ENCODE measurements at regions not wholly inside any gene's neighbourhood (a gene's known extent, or its start where the extent isn't known, plus 50 kb on each side); places are given as distances from the start of the nearest gene placed in this dataset.

GRCh38 chr3:150150633-150151032 lies 179.9 kb upstream of the PFN2 start:
- H3K36me3 ChIP-seq, result no peaks in the 10 kb centered on the region
- H3K4me3 ChIP-seq, result no peak overlapping the region
- no peak overlapping the region for H3K27ac ChIP-seq
- no peak for TF ChIP-seq POLR2AphosphoS5 (IDR thresholded peaks at IDR 0.05; ENCODE audit: insufficient read depth in 1 of 2, low read depth in 1 of 2)
- no peak for TF ChIP-seq CTCF (IDR thresholded peaks at IDR 0.05)
- TF ChIP-seq POLR2A (IDR thresholded peaks at IDR 0.05), result no peak
- H3K9me3 ChIP-seq, result no peaks in the 10 kb centered on the region
- no peak for DNase-seq (ENCODE audit: extremely low spot score in 2 of 2)
- no peaks in the 10 kb centered on the region for H3K4me1 ChIP-seq
- H3K27me3 ChIP-seq, result no peaks in the 10 kb centered on the region
- intact Hi-C loops (cut with DNase I), result no loop called here

- Histone ChIP-seq H3K27ac (no peak overlapping the region), H3K9me3 (no peaks in the 10 kb centered on the region), H3K4me1 (no peaks in the 10 kb centered on the region), H3K4me3 (no peak overlapping the region), H3K36me3 (no peaks in the 10 kb centered on the region), H3K27me3 (no peaks in the 10 kb centered on the region)
- intact Hi-C loops (cut with DNase I), result no loop called here
- TF ChIP-seq POLR2A (IDR thresholded peaks at IDR 0.05), result no peak
- TF ChIP-seq CTCF (IDR thresholded peaks at IDR 0.05), result no peak
- no peak for TF ChIP-seq POLR2AphosphoS5 (IDR thresholded peaks at IDR 0.05; ENCODE audit: insufficient read depth in 1 of 2, low read depth in 1 of 2)
- no peak for DNase-seq (ENCODE audit: extremely low spot score in 2 of 2)
Observed at GRCh38 chr3:150149651-150150051, 179.0 kb upstream of the PFN2 start.

GRCh38 chr3:150148227-150148626 lies 177.5 kb upstream of the PFN2 start:
- Histone ChIP-seq H3K9me3 (no peaks in the 10 kb centered on the region), H3K36me3 (no peaks in the 10 kb centered on the region), H3K27me3 (no peaks in the 10 kb centered on the region), H3K4me3 (no peak overlapping the region), H3K27ac (no peak overlapping the region), H3K4me1 (no peaks in the 10 kb centered on the region)
- TF ChIP-seq CTCF (IDR thresholded peaks at IDR 0.05) (no peak), POLR2AphosphoS5 (IDR thresholded peaks at IDR 0.05; ENCODE audit: insufficient read depth in 1 of 2, low read depth in 1 of 2) (no peak)
- intact Hi-C loops (cut with DNase I), result no loop called here
- no peak for DNase-seq (ENCODE audit: extremely low spot score in 2 of 2)

- Histone ChIP-seq H3K9me3 (no peaks in the 10 kb centered on the region), H3K27ac (no peak overlapping the region), H3K36me3 (no peaks in the 10 kb centered on the region), H3K4me3 (no peak overlapping the region), H3K4me1 (no peaks in the 10 kb centered on the region), H3K27me3 (no peaks in the 10 kb centered on the region)
- DNase-seq (ENCODE audit: extremely low spot score in 2 of 2), result no peak
- intact Hi-C loops (cut with DNase I), result no loop called here
- TF ChIP-seq POLR2AphosphoS5 (IDR thresholded peaks at IDR 0.05; ENCODE audit: insufficient read depth in 1 of 2, low read depth in 1 of 2) (no peak), POLR2A (IDR thresholded peaks at IDR 0.05) (no peak), CTCF (IDR thresholded peaks at IDR 0.05) (no peak)
Observed at GRCh38 chr3:150147776-150148175, 177.1 kb upstream of the PFN2 start.

- intact Hi-C loops (cut with DNase I), result no loop called here
- no peak overlapping the region for H3K4me3 ChIP-seq
- H3K4me1 ChIP-seq, result no peaks in the 10 kb centered on the region
- H3K9me3 ChIP-seq, result no peaks in the 10 kb centered on the region
- TF ChIP-seq POLR2A (IDR thresholded peaks at IDR 0.05) (no peak), CTCF (IDR thresholded peaks at IDR 0.05) (no peak), POLR2AphosphoS5 (IDR thresholded peaks at IDR 0.05; ENCODE audit: insufficient read depth in 1 of 2, low read depth in 1 of 2) (no peak)
- no peak for DNase-seq (ENCODE audit: extremely low spot score in 2 of 2)
- no peaks in the 10 kb centered on the region for H3K27me3 ChIP-seq
- no peak overlapping the region for H3K27ac ChIP-seq
- no peaks in the 10 kb centered on the region for H3K36me3 ChIP-seq
Observed at GRCh38 chr3:150146991-150147761, 176.5 kb upstream of the PFN2 start.
